Activated gamma-delta T cell treated with anti-CD3 and anti-CD28 coated beads, Interleukin-2, amount 50 U/mL, for 16 hours (primary cell): ENCODE measurements at regions not wholly inside any gene's neighbourhood (a gene's known extent, or its start where the extent isn't known, plus 50 kb on each side); places are given as distances from the start of the nearest gene placed in this dataset.
"Not testable (repeated sequence)": the region's sequence is repeated elsewhere in the genome, so short reads cannot be mapped to it uniquely, and the experiment has no call there.

Experiments
- DNase-seq: peaks from one replicate; pipeline ENCODE4 v3.0.0-alpha.2; 2020; ENCODE audit warnings: low read depth

DNA sequence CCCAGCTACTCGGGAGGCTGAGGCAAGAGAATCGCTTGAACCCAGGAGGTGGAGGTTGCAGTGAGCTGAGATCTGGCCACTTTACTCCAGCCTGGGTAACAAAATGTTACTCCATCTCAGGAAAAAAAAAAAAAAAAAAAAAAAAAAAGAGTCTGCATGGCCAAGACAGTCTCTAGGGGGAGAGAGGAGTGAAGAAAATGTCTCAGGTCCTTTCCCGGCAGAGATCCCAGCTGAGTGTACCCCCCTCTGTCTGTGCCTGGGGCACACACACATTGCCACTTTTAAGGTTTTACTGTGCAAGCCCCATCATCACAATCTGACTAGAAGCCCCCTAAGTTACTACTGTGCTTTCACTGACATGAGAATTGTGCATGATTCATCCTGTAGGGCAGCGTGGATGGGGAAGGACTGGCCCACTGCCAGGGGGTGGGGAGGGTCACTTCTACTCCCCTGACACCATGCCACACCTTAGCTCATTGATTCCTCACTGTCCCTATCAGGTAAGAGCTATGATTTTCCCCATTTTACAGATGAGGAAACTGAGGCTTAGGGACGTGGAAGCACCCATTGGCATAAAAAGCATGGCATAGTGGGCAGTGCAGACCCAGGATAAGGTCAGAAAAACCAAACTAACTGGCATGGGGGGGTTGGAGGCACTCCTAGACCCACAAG, 102.3 kb upstream of the LARP1 start:
- no peak for DNase-seq

DNA sequence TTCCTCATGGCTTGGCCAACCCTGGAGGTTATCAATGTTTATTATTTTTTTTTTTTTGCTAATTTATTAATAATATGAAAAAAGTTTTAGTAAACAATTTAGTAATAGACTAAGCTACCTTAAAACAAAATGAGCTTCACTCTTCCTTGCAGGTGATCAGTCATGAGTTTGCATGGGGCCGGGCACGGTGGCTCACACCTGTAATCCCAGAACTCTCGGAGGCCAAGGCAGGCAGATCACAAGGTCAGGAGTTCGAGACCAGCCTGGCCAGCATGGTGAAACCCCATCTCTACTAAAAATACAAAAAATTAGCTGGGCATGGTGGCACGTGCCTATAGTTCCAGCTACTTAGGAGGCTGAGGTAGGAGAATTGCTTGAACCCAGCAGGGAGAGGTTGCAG, 103.4 kb upstream of the LARP1 start:
- DNase-seq: not testable (repeated sequence)

DNA sequence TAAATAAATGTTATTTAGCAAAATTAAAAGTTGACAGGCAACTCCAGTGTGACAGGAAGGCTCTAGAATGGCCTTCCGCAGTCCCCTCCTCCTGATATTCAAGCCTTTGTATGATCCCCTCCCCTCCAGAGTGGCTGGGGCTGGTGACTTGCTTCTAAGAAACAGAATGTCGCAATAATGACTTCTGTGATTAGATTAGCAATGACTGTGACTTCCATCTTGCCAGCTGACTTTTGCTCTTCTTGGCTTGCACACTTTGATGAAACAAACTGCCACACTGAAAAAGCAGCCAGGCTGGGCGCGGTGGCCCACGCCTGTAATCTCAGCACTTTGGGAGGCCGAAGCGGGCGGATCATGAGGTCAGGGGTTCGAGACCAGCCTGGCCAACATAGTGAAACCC, 106.5 kb upstream of the LARP1 start:
- no peak for DNase-seq

DNA sequence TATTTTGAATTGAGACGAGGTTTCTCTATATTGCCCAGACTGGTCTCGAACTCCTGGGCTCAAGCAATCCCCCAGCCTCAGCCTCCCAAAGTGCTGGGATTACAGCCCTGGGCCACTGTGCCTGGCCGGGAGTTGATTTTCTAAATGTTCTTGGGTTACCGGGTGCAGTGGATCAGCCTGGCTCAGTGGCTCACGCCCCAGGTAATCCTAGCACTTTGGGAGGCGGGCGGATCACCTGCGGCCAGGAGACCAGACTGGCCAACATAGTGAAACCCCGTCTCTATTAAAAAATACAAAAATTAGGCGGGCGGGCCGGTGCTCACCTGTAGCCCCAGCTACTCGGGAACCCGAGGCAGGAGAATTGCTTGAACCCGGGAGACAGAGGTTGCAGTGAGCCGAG, 106.9 kb upstream of the LARP1 start:
- no peak for DNase-seq

DNA sequence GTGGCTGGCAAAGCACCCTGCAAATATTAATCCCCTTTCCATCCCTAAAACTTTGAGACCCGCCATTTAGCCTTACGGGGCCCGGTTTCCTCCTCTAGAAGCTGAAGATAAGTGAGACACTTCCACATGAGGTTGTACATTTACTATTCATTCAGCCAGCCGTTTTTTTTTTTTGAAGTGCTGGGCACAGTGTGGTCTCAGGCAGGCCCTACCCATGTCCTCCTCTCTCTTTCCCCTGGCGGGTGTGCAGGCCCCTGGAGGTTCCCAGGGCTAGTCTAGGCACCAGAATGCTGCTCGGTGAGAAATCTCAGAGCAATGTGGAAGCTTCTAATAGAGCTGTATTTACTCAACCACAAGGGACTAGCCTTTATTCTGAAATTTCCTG, 107.4 kb upstream of the LARP1 start:
- DNase-seq: no peak

DNA sequence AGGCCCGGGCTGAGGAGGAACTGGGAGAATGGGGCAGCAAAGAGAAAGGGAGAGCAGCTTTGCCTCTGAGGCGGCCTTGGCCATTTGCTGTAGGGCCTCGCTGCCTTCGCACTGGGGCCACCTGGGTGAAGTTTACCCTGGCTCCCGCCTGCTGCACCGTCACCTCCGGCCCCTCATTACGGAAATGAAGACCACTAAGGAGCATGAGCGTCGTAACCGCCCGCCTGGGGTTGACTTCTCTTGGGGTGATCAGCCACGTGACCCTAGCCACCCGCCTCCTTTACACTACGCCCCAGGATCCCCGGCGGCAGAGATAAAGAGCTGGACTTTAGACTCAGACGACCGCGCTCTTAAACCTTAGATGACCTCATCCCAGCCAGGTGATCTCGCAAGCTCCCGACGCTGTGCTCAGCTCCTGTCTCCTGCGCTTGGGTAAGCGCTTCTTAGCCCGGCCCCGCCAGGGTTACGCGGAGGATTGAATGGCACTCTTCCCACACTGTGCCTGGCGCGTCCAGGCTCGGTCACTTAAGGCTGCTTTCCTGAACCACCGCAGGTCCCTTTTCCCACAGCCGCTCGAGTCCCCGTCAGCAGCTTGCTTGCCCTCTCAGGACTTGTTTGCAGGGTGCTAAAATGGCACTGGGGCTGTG, 107.9 kb upstream of the LARP1 start:
- DNase-seq: peak; percentile 11

DNA sequence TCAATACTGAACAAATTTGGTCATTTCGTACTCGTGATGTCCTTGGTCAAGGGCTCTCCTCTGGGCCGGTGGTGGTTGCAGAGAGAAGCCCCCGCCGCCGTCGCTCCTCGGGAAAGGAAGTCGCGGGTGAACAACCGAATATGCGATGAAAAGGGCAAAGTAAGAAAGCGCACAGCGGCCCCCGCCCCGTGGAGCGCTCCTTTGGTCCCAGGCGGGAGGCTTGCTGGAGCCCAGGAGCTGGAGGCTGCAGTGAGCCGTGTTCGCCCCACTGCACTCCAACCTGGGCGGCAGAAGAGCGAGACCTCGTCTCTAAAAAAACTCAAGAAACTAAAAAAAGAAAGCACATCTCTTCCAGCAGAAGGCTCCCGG, 108.4 kb upstream of the LARP1 start:
- DNase-seq: no peak

DNA sequence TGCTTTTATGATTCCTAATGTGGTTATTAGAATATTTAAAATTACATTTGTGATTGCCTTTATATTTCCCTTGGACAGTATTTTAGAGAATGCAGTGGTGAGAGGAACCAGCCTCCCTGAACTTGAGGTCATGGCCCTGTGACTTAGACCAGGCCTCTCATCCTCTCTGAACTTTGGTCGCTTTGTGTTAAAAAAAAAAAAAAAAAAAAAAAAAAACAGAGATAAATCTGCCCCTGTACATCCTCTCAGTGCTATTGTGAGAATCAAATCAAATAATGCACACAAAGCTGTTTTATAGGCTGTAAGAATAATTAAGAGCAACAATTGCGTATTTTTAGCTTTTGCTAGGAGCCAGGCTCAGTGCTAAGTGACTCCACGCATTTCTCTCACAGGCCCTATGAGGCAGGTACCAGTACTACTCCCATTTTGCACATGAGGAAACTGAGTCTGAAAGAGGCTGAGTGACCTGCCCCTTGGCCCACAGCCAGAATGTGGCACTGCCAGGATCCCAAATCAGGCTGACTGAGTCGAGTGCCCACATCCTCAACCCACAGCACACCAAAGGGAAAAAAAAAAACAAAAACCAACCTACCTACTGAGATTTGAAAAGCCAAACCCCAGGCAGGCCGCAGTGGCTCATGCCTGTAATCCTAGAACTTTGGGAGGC, 110.3 kb upstream of the LARP1 start:
- DNase-seq: no peak

DNA sequence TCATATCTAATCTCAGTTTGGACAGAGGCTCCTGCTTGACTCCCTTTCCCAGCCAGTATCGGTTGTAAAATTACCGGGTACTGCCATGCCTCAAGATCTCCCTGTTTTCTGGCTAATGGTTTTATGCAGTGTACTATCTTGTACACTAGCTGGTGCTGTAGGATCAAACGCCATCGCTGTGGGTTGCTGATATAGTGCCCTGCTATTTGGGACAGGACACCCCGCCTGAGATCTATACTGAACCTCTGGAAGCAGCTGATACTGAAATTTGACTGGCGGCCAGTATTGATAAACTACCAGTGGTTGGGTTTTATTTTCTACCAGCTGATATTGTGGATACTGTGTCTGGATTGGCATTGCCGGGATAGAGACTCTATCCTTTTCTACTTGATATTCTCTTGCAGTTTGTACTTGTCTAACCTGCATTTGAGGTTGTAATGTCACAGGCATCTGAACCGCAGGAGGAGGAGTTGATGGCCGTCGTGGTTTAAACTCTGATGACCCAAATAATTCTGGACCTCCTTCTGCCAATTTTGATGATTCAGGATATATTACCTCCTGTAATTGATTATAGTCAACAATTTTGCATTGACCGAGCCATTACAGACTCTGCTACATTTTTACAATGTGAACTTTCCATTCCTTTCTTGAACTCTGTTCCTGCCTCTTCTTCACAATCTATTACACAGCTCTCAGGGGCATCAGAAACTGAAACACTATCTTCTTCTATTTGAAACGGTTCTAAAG, 112.5 kb upstream of the LARP1 start:
- DNase-seq: no peak

DNA sequence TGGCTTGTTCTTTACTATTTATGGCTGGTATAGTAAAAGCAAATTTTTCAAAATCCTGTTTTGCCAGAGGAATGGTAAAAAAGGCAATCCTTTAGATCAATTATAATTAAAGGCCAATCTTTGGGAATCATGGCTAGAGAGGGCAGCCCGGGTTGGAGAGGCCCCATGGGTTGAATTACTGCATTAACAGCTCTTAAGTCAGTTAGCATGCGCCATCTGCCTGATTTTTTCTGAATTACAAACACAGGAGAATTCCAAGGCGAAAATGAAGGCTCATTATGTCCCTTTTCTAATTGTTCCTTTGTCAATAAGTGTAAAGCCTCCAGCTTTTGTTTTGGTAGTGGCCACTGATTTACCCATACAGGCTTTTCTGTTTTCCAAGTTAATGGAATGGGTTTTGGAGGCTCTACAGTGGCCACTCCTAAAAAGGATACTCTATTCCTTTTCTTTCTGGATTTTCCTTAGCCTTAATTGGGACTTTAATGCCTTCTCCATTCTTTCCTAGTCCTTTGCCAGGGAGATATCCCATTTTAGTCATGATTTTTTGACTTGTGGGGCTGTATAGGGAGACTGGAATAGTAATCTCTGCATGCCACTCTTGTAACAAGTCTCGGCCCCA, 114.9 kb upstream of the LARP1 start:
- DNase-seq: not testable (repeated sequence)

DNA sequence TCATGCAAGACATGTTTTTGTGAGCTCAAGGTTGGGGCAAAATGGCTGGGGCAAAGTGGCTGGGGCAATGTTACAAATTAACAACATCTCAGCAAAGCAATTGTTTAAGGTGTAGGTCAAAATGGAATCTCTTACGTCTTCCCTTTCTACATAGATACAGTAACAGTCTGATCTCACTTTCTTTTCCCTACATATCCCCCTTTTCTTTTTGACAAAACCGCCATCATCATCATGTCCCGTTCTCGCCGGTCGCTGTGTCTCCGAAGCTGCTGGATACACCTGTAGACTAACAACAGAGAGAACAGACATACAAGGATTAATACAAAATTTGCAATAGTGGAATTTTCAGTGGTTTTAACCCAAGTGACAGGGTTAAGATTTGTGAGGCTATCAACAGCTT, 118.4 kb upstream of the LARP1 start:
- DNase-seq: not testable (repeated sequence)

DNA sequence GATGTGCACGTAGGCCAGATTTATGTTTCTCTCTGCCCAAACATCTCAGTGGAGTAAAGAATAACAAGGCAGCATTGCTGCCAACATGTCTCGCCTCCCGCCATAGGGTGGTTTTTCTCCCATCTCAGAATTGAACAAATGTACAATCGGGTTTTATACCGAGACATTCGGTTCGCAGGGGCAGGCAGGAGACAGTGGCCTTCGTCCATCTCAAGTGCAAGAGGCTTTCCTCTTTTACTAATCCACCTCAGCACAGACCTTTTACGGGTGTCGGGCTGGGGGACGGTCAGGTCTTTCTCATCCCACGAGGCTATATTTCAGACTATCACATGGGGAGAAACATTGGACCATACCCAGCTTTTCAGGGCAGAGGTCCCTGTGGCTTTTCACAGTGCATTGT, 118.9 kb upstream of the LARP1 start:
- not testable (repeated sequence) for DNase-seq

DNA sequence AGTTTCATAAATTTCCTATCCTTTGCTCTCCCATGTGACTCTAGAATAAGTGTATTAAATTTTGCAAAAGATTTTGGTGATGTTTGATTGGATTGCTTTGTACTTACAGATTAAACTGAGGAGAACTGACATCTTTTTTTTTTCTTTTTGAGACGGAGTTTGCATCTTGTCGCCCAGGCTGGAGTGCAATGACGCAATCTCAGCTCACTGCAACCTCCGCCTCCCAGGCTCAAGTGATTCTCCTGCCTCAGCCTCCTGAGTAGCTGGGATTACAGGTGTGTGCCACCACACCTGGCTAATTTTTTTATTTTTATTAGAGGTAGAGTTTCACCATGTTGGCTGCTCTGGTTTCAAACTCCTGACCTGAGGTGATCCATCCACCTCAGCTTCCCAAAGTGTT, 121.4 kb upstream of the LARP1 start:
- DNase-seq: not testable (repeated sequence)

DNA sequence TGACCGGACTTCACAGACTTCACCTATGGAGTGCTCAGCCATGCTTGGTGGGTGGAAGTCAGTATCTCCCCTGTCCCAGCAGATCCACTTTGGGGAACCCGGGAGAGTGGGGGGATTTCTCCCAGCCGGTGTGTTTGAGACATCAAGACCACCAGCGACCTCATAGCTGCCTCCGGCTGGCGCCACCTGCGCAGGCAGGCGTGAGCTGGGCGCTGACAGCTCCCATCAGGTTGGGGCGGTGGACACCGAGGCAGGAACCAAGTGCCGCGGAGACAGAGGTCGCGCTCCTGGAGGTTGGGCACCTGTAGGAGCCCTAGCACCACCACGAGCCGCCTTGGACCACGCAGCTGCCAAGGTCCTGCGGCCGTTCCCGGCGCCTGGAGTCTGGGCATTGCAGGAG, 124.0 kb upstream of the LARP1 start:
- DNase-seq: no peak

DNA sequence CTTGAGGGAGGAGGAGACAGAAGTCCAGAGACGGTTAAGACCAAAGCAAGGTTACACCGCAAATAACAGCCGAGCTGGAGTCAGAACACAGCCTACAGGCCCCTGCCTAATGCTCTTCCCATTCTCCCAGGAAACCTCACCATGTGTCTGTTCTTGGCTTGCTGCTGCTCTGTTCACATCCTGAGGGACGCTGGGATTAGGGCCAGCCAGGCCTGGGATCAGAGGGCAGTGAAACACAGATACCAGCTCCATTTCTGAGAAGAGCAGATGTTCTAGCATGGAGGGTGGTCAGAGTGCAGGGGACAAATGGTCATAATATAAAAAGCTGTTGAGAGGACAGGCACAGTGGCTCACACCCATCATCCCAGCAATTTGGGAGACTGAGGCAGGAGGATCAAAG, 124.8 kb upstream of the LARP1 start:
- DNase-seq: no peak

DNA sequence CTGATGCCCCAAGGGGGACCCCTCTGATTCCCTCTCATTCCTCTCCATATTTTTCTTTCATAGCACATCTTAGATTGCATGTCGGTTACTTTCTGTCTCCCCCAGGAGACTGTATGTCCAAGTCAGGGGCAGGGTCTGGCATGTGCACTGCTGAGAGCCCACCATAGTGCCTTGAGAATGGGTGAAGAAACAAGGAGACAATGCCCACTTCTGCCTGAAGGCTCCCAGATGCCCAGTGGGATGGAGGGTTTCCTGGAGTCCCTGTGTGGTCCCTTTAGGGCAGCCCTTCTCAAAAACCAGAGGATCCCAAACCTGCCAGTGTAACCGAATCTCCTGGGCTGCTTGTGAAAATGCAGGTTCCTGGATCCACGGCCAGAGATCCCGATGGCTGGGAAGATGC, 126.5 kb upstream of the LARP1 start:
- DNase-seq: no peak

DNA sequence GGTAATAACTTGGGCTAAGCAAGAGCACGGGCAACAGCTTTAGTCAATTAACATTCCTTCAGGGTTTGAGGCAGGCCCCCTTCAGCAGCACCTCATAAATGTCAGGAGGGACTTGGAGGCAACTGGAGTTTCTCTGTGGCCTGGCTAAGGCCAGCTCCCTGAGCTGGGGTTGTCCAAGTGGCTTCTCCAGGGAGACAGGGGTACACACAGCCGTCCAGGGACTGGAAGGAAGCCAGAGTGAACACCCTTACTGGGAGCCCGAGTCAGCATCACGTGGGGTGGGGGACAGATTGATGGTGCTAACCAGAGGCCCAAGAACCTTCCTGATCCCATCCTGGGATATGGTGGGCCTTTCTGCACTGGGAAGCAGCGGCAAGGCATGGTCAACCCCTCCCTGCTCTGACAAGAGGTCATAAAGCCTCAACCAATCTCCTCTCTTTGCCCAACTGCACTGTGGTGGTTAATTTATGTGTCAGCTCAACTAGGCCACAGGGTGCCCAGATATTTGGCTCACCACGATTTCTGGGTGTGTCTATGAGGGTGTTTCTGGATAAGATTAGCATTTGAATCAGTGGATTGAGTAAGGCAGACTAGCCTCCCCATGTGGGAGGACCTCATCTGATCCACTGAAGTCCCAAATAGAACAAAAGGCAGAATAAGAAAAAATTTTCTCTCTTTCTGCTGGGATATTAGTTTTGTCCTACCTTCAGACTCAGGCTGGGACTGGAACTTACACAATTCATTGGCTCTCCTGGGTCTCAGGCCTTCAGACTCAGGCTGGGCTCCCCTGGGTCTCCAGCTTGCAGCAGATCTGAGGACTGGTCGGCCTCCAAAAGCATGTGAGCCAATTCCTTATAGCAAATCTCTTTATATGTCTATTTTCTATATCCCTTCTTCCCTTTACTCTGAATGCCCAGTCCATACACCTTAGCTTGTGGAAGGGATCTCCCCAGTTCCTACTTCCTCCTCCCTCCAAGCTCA, 127.2 kb upstream of the LARP1 start:
- no peak for DNase-seq

DNA sequence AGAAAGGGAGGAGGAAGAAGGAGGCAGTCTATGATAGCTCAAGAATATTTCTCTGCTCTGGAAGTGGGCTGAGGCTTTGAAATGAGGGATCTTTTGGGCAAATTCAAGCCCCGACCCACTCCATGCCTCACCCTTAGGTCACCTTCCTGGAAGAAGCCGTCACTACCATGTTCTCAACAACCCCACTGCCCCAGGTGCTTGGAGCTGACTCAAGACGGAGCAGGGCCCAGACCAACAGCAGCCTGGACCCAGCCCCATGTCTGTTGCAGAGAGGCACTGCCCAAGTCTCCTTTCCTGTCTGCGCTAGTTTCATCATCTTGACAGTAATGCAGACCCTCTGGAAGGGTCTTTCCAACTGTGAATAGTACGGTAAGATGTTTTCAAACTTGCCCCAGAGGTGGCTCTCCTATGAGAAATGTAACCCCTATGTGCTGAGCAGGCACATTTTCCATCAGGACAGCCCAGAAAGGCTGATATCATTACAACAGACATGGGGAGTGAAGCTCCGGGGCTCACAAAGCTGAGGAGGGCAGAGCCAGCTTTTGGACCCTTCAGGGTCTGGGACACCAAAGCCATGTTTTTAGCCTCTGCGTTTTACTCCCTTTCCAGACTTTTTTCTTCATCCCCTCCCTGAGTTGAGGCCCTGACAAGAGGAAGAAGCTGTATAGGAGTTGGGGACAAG, 128.2 kb upstream of the LARP1 start:
- no peak for DNase-seq

DNA sequence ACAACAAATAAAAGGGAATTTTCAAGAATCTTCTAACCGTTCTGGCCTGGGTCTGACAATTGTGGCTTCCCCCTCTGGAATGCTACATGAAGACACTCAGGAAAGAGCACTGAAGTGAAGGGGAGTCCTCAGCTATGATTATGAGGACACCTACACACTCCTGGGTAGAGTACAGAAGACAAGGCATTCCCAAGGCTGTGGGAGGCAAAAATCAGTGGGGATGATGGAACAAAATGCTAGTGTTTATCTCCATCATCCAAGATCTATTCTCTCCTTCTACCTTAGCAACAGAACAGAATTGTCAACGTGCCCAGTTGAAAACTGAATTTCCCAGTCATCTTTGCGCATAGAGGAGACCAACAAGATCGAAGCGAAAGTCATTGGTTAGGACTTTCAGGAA, 130.1 kb upstream of the LARP1 start:
- DNase-seq: no peak

DNA sequence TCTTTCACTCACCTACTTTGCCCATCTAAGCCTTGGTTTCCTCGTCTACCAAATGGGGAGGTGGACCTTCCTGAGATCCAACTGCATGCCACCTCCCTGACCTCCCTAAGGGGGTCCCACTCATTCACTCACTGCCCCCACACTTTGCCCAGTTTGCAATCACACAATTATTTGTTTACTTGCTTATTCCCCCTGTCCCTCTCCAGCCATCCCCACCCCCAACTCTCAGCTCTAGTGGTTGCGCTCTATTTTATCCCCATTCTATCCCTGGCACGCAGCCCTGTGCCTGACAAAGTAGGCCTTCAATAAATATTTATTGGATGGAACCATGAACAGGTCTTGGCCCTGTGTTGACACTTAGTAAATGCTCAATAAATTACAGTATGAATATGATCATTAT, 130.8 kb upstream of the LARP1 start:
- DNase-seq: no peak

DNA sequence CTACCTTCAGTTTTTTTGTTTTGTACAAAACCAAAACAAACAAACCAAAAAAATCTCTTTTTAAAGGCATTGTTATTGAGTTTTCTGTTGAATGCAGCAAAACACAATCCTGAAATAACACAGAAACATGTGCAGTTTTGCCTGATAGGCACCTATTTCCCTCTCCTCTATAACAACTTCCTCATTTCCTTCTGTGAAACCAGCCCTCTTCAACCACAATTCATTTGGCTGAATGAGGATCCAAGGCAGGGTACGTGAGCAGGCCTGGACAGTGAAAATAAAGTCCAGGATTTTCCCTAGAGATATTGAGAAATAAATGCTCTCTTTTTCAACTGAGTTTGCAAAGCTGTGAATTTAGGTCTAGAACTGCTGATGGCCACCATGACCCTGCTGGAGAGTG, 134.8 kb upstream of the LARP1 start:
- no peak for DNase-seq
